OCI-LY1 (cell line): ENCODE measurements at regions not wholly inside any gene's neighbourhood (a gene's known extent, or its start where the extent isn't known, plus 50 kb on each side); places are given as distances from the start of the nearest gene placed in this dataset.

Experiments
- H2AFZ ChIP-seq: fragments of 200-600 bp; sonication (generic), shearing (Covaris generic); 2 replicates; pipeline ENCODE4 v1.6.0; 2014; ENCODE audit warnings: antibody characterized with exemption, mild to moderate bottlenecking, low read length
- H3F3A ChIP-seq: fragments of 200-600 bp; sonication (generic), shearing (Covaris generic); 2 replicates; pipeline ENCODE4 v1.6.0; 2014; ENCODE audit warnings: mild to moderate bottlenecking, antibody characterized with exemption, low read length, moderate library complexity; ENCODE audit not compliant: insufficient read depth
- H3K27ac ChIP-seq: fragments of 200-600 bp; sonication (generic); 2 replicates; pipeline ENCODE4 v1.5.1; 2014; ENCODE audit warnings: low read length, mixed run types, mild to moderate bottlenecking, low read depth; ENCODE audit not compliant: poor library complexity, severe bottlenecking
- H3K27me3 ChIP-seq: fragments of 200-600 bp; sonication (generic); 2 replicates; pipeline ENCODE4 v1.6.0; 2014; ENCODE audit warnings: antibody characterized with exemption, mild to moderate bottlenecking, low read length, moderate library complexity; ENCODE audit not compliant: insufficient read depth
- H3K36me3 ChIP-seq: fragments of 200-600 bp; sonication (generic); 2 replicates; pipeline ENCODE4 v1.6.1; 2014; ENCODE audit warnings: mild to moderate bottlenecking, antibody characterized with exemption, low read length, moderate library complexity, mixed read lengths; ENCODE audit not compliant: insufficient read depth
- H3K4me1 ChIP-seq: fragments of 200-600 bp; sonication (generic); 2 replicates; pipeline ENCODE4 v1.5.1; 2014; ENCODE audit warnings: mild to moderate bottlenecking, low read length, moderate library complexity; ENCODE audit not compliant: insufficient read depth, severe bottlenecking
- H3K4me2 ChIP-seq: fragments of 200-600 bp; sonication (generic), shearing (Covaris generic); 2 replicates; pipeline ENCODE4 v1.6.1; 2014; ENCODE audit warnings: low read length
- H3K4me3 ChIP-seq: fragments of 200-600 bp; sonication (generic); 2 replicates; pipeline ENCODE4 v1.5.1; 2014; ENCODE audit warnings: low read length, low read depth, mild to moderate bottlenecking, mixed read lengths; ENCODE audit not compliant: poor library complexity, severe bottlenecking
- H3K79me2 ChIP-seq: fragments of 200-600 bp; shearing (Covaris generic); 2 replicates; pipeline ENCODE4 v1.6.1; 2016; ENCODE audit warnings: mixed run types, low read length, mixed read lengths; ENCODE audit not compliant: insufficient read depth
- H3K9ac ChIP-seq: fragments of 200-600 bp; sonication (generic), shearing (Covaris generic); 2 replicates; pipeline ENCODE4 v1.6.1; 2014; ENCODE audit warnings: mild to moderate bottlenecking, low read length, mixed read lengths
- H3K9me2 ChIP-seq: fragments of 200-600 bp; sonication (generic), shearing (Covaris generic); 2 replicates; pipeline ENCODE4 v1.6.1; 2014; ENCODE audit warnings: low read depth, mild to moderate bottlenecking, low read length, mixed read lengths
- H3K9me3 ChIP-seq: fragments of 200-600 bp; shearing (Covaris generic); 2 replicates; pipeline ENCODE4 v1.6.1; 2014; ENCODE audit warnings: low read length, mixed read lengths
- H4K20me1 ChIP-seq: fragments of 200-600 bp; sonication (generic), shearing (Covaris generic); 2 replicates; pipeline ENCODE4 v1.6.0; 2016; ENCODE audit warnings: mild to moderate bottlenecking, low read length; ENCODE audit not compliant: insufficient read depth
- CTCF ChIP-seq: fragments of 200-600 bp; sonication (generic), shearing (Covaris generic); IDR thresholded peaks from 2 replicates; pipeline ENCODE4 v1.5.1; 2017; ENCODE audit warnings: mild to moderate bottlenecking, antibody characterized with exemption, low read length, moderate library complexity, mixed read lengths
- EZH2 ChIP-seq: fragments of 200-600 bp; sonication (generic), shearing (Covaris generic); IDR thresholded peaks from 2 replicates; pipeline ENCODE4 v1.8.0; 2017; ENCODE audit warnings: borderline replicate concordance, mixed run types, mild to moderate bottlenecking, antibody characterized with exemption, low read length, moderate library complexity, mixed read lengths

GRCh38 chr2:9738535-9739496, 104.5 kb upstream of the TAF1B start:
- H4K20me1 ChIP-seq = no peaks in the 10 kb centered on the region
- peaks cover 6% of the 10 kb centered on the region; the same call in 1 of the 2 replicates for H3K27me3 ChIP-seq
- no peak overlapping the region for H2AFZ ChIP-seq
- H3K36me3 ChIP-seq = no peaks in the 10 kb centered on the region
- H3F3A ChIP-seq = no peaks in the 10 kb centered on the region
- H3K79me2 ChIP-seq = no peaks in the 10 kb centered on the region
- H3K4me3 ChIP-seq = no peak overlapping the region
- 0 out of 2 replicates have a peak, but pooled peaks cover 3% of the 10 kb centered on the region for H3K9me3 ChIP-seq
- no peaks in the 10 kb centered on the region for H3K9me2 ChIP-seq
- no peak overlapping the region for H3K9ac ChIP-seq
- TF ChIP-seq EZH2 (no peak), CTCF (no peak)
- no peak overlapping the region for H3K27ac ChIP-seq
- H3K4me1 ChIP-seq = no peaks in the 10 kb centered on the region
- no peak overlapping the region for H3K4me2 ChIP-seq

GRCh38 chr2:9739531-9739964, 103.7 kb upstream of the TAF1B start:
- Histone ChIP-seq H3K27me3 (peaks cover 6% of the 10 kb centered on the region; the same call in 1 of the 2 replicates), H3K27ac (no peak overlapping the region), H3K9ac (no peak overlapping the region), H3K36me3 (no peaks in the 10 kb centered on the region), H4K20me1 (no peaks in the 10 kb centered on the region), H3K4me2 (no peak overlapping the region), H3F3A (no peaks in the 10 kb centered on the region), H3K9me3 (no peaks in the 10 kb centered on the region), H3K79me2 (no peaks in the 10 kb centered on the region), H3K9me2 (no peaks in the 10 kb centered on the region), H3K4me1 (no peaks in the 10 kb centered on the region), H3K4me3 (no peak overlapping the region), H2AFZ (no peak overlapping the region)
- TF ChIP-seq EZH2 (no peak), CTCF (no peak)

GRCh38 chr2:9740382-9741073, 102.7 kb upstream of the TAF1B start:
- H3K4me3 ChIP-seq = no peak overlapping the region
- TF ChIP-seq CTCF = no peak
- no peak for TF ChIP-seq EZH2
- H3K27me3 ChIP-seq = peaks cover 6% of the 10 kb centered on the region; the same call in 1 of the 2 replicates
- H3F3A ChIP-seq = no peaks in the 10 kb centered on the region
- no peak overlapping the region for H2AFZ ChIP-seq
- no peak overlapping the region for H3K4me2 ChIP-seq
- H3K27ac ChIP-seq = no peak overlapping the region
- H3K4me1 ChIP-seq = no peaks in the 10 kb centered on the region
- no peaks in the 10 kb centered on the region for H3K79me2 ChIP-seq
- H4K20me1 ChIP-seq = no peaks in the 10 kb centered on the region
- no peaks in the 10 kb centered on the region for H3K36me3 ChIP-seq
- H3K9me2 ChIP-seq = no peaks in the 10 kb centered on the region
- H3K9ac ChIP-seq = no peak overlapping the region
- H3K9me3 ChIP-seq = no peaks in the 10 kb centered on the region
